C4-2B (cell line): ENCODE measurements at regions not wholly inside any gene's neighbourhood (a gene's known extent, or its start where the extent isn't known, plus 50 kb on each side); places are given as distances from the start of the nearest gene placed in this dataset.
"Not testable (repeated sequence)": the region's sequence is repeated elsewhere in the genome, so short reads cannot be mapped to it uniquely, and the experiment has no call there.

Experiments used
- H3K27ac ChIP-seq: fragments of 450-650 bp; 2 replicates; pipeline ENCODE4 v1.5.1; 2017
- ZFX ChIP-seq: fragments of 450-650 bp; IDR thresholded peaks from 2 replicates; pipeline ENCODE4 v1.6.1; 2017
- TF ChIP-seq, protein P1 (sequence below): fragments of 450-650 bp; conservative IDR thresholded peaks from 2 replicates; pipeline ENCODE4 v1.5.1; 2017; ENCODE audit warnings: mild to moderate bottlenecking

DNA sequence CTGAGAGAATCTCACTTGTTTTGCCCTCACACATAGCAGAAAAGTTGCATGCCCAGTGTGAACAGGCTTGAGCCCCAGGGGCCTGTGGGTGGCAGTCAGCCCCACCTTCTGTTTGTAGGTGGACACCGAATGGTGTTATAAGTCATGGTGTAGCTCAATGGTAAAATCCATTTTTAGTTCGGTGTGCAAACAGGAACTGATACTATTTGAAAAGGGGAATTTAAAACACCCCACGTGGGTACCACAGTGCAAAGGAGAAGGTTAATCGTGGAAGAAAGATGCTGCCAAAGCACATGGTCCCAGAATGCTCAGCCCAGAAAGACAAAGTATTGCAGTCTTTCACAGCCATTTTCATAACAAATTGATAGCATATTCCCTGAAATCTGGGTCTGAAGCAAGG, 71.8 kb upstream of the GZMB start:
- TF ChIP-seq ZFX: no peak
- TF ChIP-seq, protein P1, sequence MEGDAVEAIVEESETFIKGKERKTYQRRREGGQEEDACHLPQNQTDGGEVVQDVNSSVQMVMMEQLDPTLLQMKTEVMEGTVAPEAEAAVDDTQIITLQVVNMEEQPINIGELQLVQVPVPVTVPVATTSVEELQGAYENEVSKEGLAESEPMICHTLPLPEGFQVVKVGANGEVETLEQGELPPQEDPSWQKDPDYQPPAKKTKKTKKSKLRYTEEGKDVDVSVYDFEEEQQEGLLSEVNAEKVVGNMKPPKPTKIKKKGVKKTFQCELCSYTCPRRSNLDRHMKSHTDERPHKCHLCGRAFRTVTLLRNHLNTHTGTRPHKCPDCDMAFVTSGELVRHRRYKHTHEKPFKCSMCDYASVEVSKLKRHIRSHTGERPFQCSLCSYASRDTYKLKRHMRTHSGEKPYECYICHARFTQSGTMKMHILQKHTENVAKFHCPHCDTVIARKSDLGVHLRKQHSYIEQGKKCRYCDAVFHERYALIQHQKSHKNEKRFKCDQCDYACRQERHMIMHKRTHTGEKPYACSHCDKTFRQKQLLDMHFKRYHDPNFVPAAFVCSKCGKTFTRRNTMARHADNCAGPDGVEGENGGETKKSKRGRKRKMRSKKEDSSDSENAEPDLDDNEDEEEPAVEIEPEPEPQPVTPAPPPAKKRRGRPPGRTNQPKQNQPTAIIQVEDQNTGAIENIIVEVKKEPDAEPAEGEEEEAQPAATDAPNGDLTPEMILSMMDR: no peak
- no peak overlapping the region for H3K27ac ChIP-seq

DNA sequence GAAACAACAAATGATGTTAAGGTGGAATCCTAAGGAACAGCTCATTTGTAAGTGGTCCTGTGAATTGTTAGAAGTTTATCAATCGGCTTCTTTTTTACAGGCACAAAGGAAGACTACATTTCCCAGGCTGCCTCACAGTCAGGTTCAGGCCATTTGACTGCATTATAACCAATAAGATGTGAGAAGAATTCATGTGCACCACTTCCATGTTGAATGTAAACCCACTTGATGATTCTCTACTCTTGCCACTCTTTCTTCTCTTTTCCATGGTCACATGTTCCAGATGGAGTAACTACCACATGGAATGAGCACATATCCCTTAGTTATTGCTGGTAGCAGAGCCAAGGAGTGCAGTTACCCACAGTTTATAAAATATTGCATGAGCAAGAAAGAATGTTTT, 67.1 kb upstream of the GZMB start:
- no peak for TF ChIP-seq ZFX
- TF ChIP-seq, protein P1: no peak
- H3K27ac ChIP-seq: no peak overlapping the region

DNA sequence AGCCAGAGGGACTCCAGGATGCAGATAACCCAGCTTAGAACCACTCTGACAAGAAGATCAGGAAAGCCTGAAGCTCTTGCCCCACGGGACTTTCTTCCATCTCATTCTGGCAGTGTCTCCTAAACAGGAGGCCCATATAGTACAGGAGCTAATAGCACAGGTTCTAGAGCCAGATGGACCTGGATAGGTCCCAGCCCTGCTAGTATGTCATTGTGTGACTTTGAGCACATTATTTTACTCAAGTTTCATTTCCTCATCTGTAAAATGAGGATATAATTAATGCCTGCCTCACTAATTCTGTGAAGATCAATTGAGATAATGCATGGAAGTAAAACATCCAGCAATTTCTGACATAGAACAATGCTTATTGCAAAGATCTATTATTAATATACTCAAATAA, 66.5 kb upstream of the GZMB start:
- TF ChIP-seq, protein P1: no peak
- TF ChIP-seq ZFX: no peak

DNA sequence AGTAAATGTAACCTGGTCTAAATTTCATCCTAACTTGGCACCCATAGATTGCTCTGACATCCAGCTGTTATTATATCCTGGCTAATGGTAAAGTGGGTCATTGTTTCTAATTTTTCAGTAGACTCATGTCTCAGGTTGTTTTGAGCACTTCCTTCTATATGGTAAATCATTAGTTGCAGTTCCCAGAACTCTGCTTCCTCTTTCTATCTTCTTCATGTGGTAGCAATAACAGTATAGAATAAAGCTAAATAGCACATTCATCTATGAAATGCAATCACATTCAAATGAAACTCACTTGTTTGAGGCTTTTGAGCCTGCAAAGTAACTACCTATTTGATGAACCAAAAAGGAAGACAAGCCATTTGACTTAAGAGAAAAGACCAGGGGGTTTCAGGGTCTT, 65.1 kb upstream of the GZMB start:
- no peak overlapping the region for H3K27ac ChIP-seq
- TF ChIP-seq, protein P1: no peak
- TF ChIP-seq ZFX: no peak

More for the DNA sequence above, 66.5 kb upstream of the GZMB start:
- H3K27ac ChIP-seq: no peak overlapping the region

DNA sequence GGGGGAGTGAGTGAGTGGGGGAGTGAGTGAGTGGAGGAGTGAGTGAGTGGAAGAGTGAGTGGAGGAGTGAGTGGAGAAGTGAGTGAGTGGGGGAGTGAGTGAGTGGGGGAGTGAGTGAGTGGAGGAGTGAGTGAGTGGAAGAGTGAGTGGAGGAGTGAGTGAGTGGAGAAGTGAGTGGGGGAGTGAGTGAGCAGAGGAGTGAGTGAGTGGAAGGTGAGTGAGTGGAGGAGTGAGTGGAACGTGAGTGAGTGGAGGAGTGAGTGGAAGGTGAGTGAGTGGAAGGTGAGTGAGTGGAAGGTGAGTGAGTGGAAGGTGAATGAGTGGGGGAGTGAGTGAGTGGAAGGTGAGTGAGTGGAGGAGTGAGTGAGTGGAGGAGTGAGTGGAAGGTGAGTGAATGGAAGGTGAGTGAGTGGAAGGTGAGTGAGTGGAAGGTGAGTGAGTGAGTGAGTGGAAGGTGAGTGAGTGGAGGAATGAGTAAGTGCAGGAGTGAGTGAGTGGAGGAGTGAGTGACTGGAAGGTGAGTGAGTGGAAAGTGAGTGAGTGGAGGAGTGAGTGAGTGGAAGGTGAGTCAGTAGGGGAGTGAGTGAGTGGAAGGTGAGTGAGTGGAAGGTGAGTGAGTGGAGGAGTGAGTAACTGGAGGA, 62.4 kb upstream of the GZMB start:
- H3K27ac ChIP-seq: not testable (repeated sequence)

DNA sequence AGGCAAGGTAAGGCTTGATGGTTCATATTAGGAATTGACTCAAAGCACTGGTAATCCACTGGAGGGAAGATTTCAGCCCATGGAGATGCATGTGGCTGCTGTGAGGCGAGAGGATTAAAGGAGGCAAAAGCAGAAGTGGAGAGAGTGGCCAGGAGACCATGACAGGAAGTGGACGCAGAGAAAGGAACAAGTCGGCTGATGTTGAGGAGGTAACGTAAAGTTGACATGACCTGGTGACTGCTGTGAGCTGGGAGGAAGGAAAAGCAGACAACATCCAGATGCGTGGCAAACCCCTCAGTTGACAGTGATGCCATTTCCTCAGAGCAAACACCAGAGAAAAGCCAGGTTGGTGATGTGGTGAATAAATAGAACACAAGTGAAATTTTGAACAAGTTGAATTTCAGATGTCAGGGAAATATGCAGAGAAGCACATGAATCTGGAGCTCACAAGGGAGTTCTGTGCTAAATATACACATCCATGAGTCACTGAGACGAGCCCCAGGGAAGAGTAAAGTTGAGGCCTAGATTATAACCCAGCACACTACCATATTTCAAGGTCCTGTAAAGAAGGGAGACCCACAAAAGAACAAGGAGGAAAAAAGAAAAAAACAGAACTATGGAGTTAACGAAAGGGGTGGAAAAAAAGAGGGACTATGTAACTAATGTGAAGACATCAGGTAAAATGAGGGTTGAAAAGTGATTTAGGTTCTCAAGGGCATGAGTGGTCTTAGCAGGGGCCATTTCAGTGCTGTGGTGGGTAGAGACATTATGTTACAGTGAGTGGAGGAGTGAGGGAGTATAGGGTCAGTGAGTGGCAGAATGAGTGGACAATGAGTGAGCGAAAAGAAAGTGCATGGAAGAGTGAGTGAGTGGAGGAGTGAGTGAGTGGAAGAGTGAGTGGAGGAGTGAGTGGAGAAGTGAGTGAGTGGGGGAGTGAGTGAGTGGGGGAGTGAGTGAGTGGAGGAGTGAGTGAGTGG, 61.6 kb upstream of the GZMB start:
- no peak for TF ChIP-seq ZFX
- TF ChIP-seq, protein P1: no peak

DNA sequence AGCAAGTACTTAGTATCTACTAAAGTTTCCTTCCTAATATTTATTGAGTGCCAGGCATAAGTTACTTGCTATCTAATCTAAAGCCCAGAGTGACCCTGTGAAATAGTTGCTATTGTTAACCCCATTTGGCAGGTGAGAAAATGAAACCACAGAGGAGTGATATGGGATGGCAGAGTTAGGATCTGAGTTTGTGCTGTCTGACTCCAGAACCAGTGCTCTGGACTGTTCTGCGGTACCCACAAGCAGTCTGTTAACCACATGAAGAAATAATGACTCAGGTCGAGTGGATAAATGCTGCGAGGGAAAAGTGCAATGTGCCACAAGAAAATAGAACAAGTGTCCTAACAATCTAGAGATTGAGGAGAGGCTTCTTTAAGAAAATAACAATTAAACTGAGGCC, 60.7 kb upstream of the GZMB start:
- TF ChIP-seq ZFX: no peak
- TF ChIP-seq, protein P1: no peak

More for the DNA sequence above, 61.6 kb upstream of the GZMB start:
- H3K27ac ChIP-seq: no peak overlapping the region

DNA sequence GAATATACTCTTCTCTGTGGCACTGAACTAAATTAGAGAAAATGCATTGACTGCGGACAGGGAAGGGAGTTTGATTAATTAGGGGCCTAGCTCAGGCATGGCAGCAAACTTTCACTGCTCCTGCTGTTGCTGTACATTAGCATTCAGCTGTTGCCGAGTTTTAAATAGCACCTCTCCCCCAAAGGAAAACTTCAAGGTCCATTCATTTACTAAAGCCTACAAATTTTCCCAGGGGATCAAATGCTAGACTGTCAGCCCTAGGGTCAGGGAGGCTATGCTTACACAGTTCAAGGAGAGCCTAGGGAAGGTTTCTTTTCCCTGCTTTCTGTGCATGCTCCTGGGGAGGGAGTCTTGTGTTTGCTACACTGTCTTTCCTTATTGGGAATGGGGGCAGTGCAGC, 60.0 kb upstream of the GZMB start:
- no peak overlapping the region for H3K27ac ChIP-seq
- no peak for TF ChIP-seq ZFX
- TF ChIP-seq, protein P1: no peak

More for the DNA sequence above, 60.7 kb upstream of the GZMB start:
- no peak overlapping the region for H3K27ac ChIP-seq
